ENCODE measurements at regions not wholly inside any gene's neighbourhood (a gene's known extent, or its start where the extent isn't known, plus 50 kb on each side); places are given as distances from the start of the nearest gene placed in this dataset.

DNA sequence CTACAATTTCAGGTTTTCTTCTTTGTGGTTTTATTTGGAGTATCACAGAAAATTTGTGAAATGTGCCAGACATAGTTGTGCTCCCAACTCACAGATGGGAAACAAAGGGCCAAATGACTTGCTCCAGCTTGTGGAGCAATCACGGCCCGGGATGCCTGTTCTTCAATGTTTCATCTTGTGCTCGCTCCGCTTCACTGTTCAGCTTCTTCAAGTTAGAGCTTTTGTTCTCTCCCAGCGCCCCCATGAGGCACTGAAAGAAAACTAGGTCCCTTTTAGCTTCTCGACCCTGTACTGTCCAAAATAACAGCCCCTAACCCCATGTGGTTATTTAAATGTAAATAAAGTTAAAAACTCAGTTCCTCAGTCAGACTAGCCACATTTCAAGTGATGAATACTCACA lies 187.9 kb upstream of the STXBP6 start:
- TF ChIP-seq, protein P1, sequence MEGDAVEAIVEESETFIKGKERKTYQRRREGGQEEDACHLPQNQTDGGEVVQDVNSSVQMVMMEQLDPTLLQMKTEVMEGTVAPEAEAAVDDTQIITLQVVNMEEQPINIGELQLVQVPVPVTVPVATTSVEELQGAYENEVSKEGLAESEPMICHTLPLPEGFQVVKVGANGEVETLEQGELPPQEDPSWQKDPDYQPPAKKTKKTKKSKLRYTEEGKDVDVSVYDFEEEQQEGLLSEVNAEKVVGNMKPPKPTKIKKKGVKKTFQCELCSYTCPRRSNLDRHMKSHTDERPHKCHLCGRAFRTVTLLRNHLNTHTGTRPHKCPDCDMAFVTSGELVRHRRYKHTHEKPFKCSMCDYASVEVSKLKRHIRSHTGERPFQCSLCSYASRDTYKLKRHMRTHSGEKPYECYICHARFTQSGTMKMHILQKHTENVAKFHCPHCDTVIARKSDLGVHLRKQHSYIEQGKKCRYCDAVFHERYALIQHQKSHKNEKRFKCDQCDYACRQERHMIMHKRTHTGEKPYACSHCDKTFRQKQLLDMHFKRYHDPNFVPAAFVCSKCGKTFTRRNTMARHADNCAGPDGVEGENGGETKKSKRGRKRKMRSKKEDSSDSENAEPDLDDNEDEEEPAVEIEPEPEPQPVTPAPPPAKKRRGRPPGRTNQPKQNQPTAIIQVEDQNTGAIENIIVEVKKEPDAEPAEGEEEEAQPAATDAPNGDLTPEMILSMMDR (IDR thresholded peaks at IDR 0.05; ENCODE audit: insufficient read depth, low read length), result peak; percentile 21
- DNase-seq (ENCODE audit: low read depth), result peak; percentile 9
- no peak overlapping the region for H3K4me3 ChIP-seq (ENCODE audit: low read depth, low read length)

DNA sequence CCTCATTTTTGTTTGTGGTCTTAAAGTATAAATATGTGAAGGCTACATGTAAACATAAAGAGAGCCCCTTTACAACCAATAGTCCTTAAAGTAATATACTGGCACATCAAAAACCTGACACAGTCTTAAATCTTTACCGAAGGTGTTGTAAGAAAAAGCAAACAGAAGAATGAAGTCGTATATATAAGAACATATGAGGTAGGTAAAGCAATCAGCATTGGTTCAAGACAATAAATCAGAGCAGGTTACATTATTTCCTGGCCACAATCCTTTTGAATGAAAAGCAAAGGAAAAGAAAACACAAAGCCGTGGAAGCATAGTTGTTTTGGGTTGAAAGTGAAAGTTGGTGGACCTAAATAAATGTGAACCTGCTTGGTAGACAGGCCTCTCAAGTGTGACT lies 183.7 kb upstream of the STXBP6 start:
- H3K4me3 ChIP-seq (ENCODE audit: low read depth, low read length), result no peak overlapping the region
- DNase-seq (ENCODE audit: low read depth), result no peak
- TF ChIP-seq, protein P1 (IDR thresholded peaks at IDR 0.05; ENCODE audit: insufficient read depth, low read length), result no peak

DNA sequence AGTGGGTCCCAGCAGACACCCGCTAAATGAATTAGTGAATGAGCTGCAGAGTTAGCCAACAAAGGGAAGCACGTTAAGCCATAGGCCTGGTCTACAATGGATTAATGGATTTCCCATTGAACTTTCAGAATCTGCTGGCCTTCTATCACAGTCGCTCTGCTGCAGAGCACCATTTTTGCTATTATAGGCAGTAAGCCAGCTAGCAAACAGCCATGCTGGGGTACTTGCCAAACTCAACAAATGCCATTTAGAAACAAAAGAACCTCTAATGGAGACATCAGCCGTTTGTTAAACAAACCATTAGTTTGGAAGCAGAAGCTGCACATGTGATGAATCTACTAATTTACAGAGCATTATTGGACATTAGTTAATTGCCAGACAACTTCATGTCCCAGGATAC lies 181.1 kb upstream of the STXBP6 start:
- TF ChIP-seq, protein P1 (IDR thresholded peaks at IDR 0.05; ENCODE audit: insufficient read depth, low read length), result no peak
- peak; percentile 28 for DNase-seq (ENCODE audit: low read depth)
- no peak overlapping the region for H3K4me3 ChIP-seq (ENCODE audit: low read depth, low read length)

DNA sequence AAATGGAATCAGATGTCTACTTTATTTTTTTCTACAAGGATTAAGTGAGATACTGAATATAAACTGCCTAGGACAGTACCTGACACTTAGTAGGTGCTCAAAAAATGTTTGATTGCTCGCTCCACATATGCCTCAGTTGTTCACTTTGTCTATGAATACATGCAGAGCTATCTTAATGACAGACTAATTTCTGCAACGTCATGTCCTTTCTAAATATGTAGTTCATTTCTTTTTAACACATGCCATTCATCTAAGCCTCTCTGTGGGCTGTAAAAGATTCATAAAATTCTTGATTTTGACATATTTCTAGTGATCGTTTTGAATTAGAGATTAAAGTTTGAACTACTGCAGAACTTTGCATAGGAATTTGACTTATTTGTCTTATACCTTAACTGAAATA lies 176.3 kb upstream of the STXBP6 start:
- DNase-seq (ENCODE audit: low read depth), result no peak
- TF ChIP-seq, protein P1 (IDR thresholded peaks at IDR 0.05; ENCODE audit: insufficient read depth, low read length), result no peak
- no peak overlapping the region for H3K4me3 ChIP-seq (ENCODE audit: low read depth, low read length)

DNA sequence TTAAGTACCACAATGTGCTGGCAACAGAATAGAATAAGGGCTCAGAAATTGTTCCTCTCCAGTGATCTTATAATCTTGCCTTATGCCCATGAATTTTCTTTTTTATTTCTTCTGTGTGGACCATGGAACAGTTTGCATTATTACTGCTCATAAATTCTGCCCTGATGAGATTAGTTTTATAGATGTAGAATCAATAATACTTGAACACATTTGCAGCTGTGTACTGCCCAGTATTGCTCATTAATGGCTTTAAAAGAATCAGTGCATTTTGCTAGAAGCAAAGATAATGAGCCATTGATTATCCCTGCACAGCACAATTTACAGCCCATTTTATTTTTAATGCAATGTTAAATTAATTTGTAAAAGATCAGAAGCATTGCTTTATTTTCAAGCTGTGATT lies 172.3 kb upstream of the STXBP6 start:
- DNase-seq (ENCODE audit: low read depth), result no peak
- TF ChIP-seq, protein P1 (IDR thresholded peaks at IDR 0.05; ENCODE audit: insufficient read depth, low read length), result no peak
- no peak overlapping the region for H3K4me3 ChIP-seq (ENCODE audit: low read depth, low read length)

DNA sequence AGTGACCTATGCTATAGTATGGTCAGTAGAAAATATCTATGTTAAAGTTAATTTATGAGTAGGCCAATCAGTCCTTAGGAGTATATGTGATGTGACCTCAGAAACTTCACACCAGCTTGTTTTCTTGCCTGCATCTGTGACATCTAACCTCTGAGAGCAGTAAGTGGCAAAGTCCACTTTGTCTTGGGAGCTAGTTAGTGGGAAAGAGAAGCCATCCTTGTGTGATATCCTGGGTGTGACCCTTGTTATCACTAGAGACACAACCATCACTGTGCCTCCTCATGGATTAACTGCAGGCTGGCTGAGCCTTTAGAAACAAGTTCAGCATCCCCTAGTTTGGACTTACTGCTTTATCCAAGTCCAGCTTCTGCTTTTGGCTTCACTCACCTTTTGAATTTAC lies 170.6 kb upstream of the STXBP6 start:
- DNase-seq (ENCODE audit: low read depth), result no peak
- H3K4me3 ChIP-seq (ENCODE audit: low read depth, low read length), result no peak overlapping the region
- TF ChIP-seq, protein P1 (IDR thresholded peaks at IDR 0.05; ENCODE audit: insufficient read depth, low read length), result no peak

DNA sequence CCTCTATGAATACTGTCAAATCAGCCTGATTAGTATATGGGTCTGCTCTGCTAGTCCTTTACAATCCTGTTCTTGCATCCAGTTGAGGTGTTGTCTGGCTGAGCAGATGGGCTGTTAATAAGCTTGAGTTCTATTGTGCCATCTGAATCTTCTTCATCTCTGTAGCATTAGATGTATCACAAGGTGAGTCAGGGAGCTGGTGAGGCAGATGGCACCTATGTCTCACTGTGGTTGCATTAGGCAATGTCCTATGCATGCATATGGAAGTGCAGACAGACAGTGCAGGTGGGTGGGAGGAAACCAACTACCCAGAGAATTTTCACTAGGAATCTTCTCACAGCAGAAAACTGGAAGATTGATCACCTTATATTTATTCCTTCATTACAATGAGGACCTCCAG lies 165.7 kb upstream of the STXBP6 start:
- no peak overlapping the region for H3K4me3 ChIP-seq (ENCODE audit: low read depth, low read length)
- TF ChIP-seq, protein P1 (IDR thresholded peaks at IDR 0.05; ENCODE audit: insufficient read depth, low read length), result no peak
- DNase-seq (ENCODE audit: low read depth), result no peak

Data from fibroblast of the aortic adventitia (primary cell).